Heart left ventricle (tissue), 16 donors: ENCODE measurements at regions not wholly inside any gene's neighbourhood (a gene's known extent, or its start where the extent isn't known, plus 50 kb on each side); places are given as distances from the start of the nearest gene placed in this dataset.

ENCODE experiments used
- ATAC-seq, 4 donors: fragments of 200-7000 bp; cut with Tn5 transposase; one replicate each; pipeline ENCODE4 v1.9.1; 2020 to 2022; ENCODE audit warnings: moderate library complexity in 4 of 4, mild to moderate bottlenecking in 3 of 4, moderate number of reproducible peaks in 1 of 4
- DNase-seq, 5 donors: peaks; one replicate each; pipeline ENCODE4 v3.0.0-alpha.2; 2020
- H3K27ac ChIP-seq, 12 donors: fragments of 200-600 bp; sonication (generic) in 4 of 12; one replicate each; pipeline versions ENCODE4 v1.5.0 to v1.8.0; 2016 to 2022; ENCODE audit warnings: mild to moderate bottlenecking in 2 of 12
- H3K27me3 ChIP-seq, 9 donors: fragments of 200-600 bp; sonication (generic) in 2 of 9; one replicate each; pipeline versions ENCODE4 v1.5.1 to v1.8.0; 2016 to 2022; ENCODE audit warnings: mild to moderate bottlenecking in 3 of 9
- H3K36me3 ChIP-seq, 9 donors: fragments of 200-600 bp; sonication (generic) in 2 of 9; one replicate each; pipeline versions ENCODE4 v1.5.0 to v1.8.0; 2018 to 2022; ENCODE audit warnings: mild to moderate bottlenecking in 2 of 9
- H3K4me1 ChIP-seq, 12 donors: fragments of 200-600 bp; sonication (generic) in 4 of 12; one replicate each; pipeline versions ENCODE4 v1.5.0 to v1.8.0; 2016 to 2022; ENCODE audit warnings: mild to moderate bottlenecking in 3 of 12
- H3K4me3 ChIP-seq, 12 donors: fragments of 200-600 bp; sonication (generic) in 4 of 12; one replicate each; pipeline versions ENCODE4 v1.5.0 to v1.8.0; 2017 to 2022; ENCODE audit warnings: mild to moderate bottlenecking in 9 of 12, moderate library complexity in 4 of 12
- H3K9me3 ChIP-seq, 12 donors: fragments of 200-600 bp; sonication (generic) in 4 of 12; one replicate each; pipeline versions ENCODE4 v1.5.0 to v1.8.0; 2016 to 2022; ENCODE audit warnings: mild to moderate bottlenecking in 1 of 12
- CTCF ChIP-seq, 12 donors: fragments of 200-600 bp; sonication (generic) in 4 of 12; IDR thresholded peaks; one replicate each; pipeline versions ENCODE4 v1.5.0 to v1.8.0; 2018 to 2022; ENCODE audit warnings: antibody characterized with exemption in 12 of 12, mild to moderate bottlenecking in 5 of 12
- POLR2A ChIP-seq, 2 donors: fragments of 450-650 bp; IDR thresholded peaks; one replicate each; pipeline ENCODE4 v1.6.1; 2017; ENCODE audit warnings: antibody characterized with exemption in 2 of 2, mild to moderate bottlenecking in 2 of 2, moderate library complexity in 2 of 2
- WGBS, 4 donors: extraction: QIAGEN DNeasy Blood & Tissue Kit in 2 of 4; methylation state at CpG; one replicate each; pipeline versions ENCODE4 v1.1.5 to v1.1.7; 2013 to 2018; 5-methylcytosine and 5-hydroxymethylcytosine counted together
- intact Hi-C, 10 donors: fragments of 100-400 bp; cut with DNase I; formaldehyde crosslinking; loops; one replicate each; pipeline versions ENCODE4 v1.11.1 to v1.14.2; 2022
- donor health status: ischemic (EF 13 %, LVEDD 7.1; RV severe dilation, severe dysfunction).
- donor health status: healthy with polysubstance abuse.
- donor health status: DM: no; HTN: yes; CAD: no.
- donor health status: DM: no; HTN: no; CAD: no.
- donor health status: ischemic (EF 25% LVEDD 6.9; RV normal size, moderate dysfunction).
- donor health status: ischemic (EF 25% LVEDD 5.7; RV mildly dilated, moderate dysfunction).
- donor health status: healthy.
- donor health status: DM: yes; HTN: yes; CAD: no.
- donor health status: ischemic (EF 35%, LVEDD 5.7; RV mildly dilated, moderate dysfunction).
- donor health status: nonischemic (EF 11% LVEDD 7.7; RV severe dilation, severe dysfunction).
- donor health status: DM: yes; HTN: yes; CAD: no.
- donor health status: PGD.
- donor health status: ischemic (EF 29% LVEDD 5.4; RV normal size, mild dysfunction).
- donor health status: nonischemic (EF 23%, LVEDD 6.1; RV moderate dilation, normal function).

- TF ChIP-seq CTCF (IDR thresholded peaks at IDR 0.05) (no peak), POLR2A (IDR thresholded peaks at IDR 0.05) (no peak)
- Histone ChIP-seq H3K27me3 (no peaks in the 10 kb centered on the region), H3K36me3 (no peaks in the 10 kb centered on the region), H3K4me3 (no peak overlapping the region), H3K27ac (no peak overlapping the region), H3K9me3 (peaks cover 0 to 21% (median 6%) of the 10 kb centered on the region in 12 donors), H3K4me1 (peaks cover 0 to 28% (median 11%) of the 10 kb centered on the region in 12 donors)
- intact Hi-C loops = no loop called here
- DNase-seq (no peak), ATAC-seq (no peak)
- WGBS, 4 donors = 75 to 84% (median 83%) methylated on average over 3 of the region's 3 CpGs
These were observed 127.1 kb upstream of the SMAD3 start for GRCh38 chr15:66938114-66938830.

- ATAC-seq = no peak
- intact Hi-C loops = no loop called here
These were observed 126.4 kb upstream of the SMAD3 start for GRCh38 chr15:66939016-66939415.

GRCh38 chr15:66939451-66940023, 125.9 kb upstream of the SMAD3 start:
- H3K27ac ChIP-seq = no peak overlapping the region
- TF ChIP-seq POLR2A (IDR thresholded peaks at IDR 0.05) (no peak), CTCF (IDR thresholded peaks at IDR 0.05) (no peak)
- H3K4me1 ChIP-seq = peaks cover 0 to 28% (median 11%) of the 10 kb centered on the region in 12 donors
- intact Hi-C loops = loop anchor here in 9 of 10 donors (10.0 kb wide), 2 partner anchors 125 to 895 kb away; partner anchors contain the start of gene SMAD3 (in 1 of the 9)
- DNase-seq = no peak
- peaks cover 0 to 13% (median 0%) of the 10 kb centered on the region in 12 donors for H3K9me3 ChIP-seq
- no peak for ATAC-seq
- H3K36me3 ChIP-seq = no peaks in the 10 kb centered on the region
- WGBS, 4 donors = 91 to 97% (median 92%) methylated on average over 8 of the region's 8 CpGs
- no peak overlapping the region for H3K4me3 ChIP-seq
- no peaks in the 10 kb centered on the region for H3K27me3 ChIP-seq

More at GRCh38 chr15:66939016-66939415, 126.4 kb upstream of the SMAD3 start:
- Histone ChIP-seq H3K4me3 (no peak overlapping the region), H3K27ac (no peak overlapping the region), H3K4me1 (peaks cover 0 to 28% (median 11%) of the 10 kb centered on the region in 12 donors), H3K27me3 (no peaks in the 10 kb centered on the region), H3K9me3 (peaks cover 0 to 13% (median under 1%) of the 10 kb centered on the region in 12 donors), H3K36me3 (no peaks in the 10 kb centered on the region)
- 96 to 98% (median 96%) methylated on average over 3 of the region's 3 CpGs for WGBS, 4 donors
- TF ChIP-seq CTCF (IDR thresholded peaks at IDR 0.05) (no peak), POLR2A (IDR thresholded peaks at IDR 0.05) (no peak)
- no peak for DNase-seq

GRCh38 chr15:66940368-66940767, 125.0 kb upstream of the SMAD3 start:
- H3K27me3 ChIP-seq = no peaks in the 10 kb centered on the region
- peaks cover 0 to 13% (median 0%) of the 10 kb centered on the region in 12 donors for H3K9me3 ChIP-seq
- H3K27ac ChIP-seq = no peak overlapping the region
- intact Hi-C loops = loop anchor here in 9 of 10 donors (10.0 kb wide), 2 partner anchors 124 to 894 kb away; partner anchors contain the start of gene SMAD3 (in 1 of the 9)
- WGBS, 4 donors = 92 to 100% (median 95%) methylated on average over 2 of the region's 2 CpGs
- no peak for ATAC-seq
- no peak overlapping the region for H3K4me3 ChIP-seq
- no peaks in the 10 kb centered on the region for H3K36me3 ChIP-seq
- TF ChIP-seq POLR2A (IDR thresholded peaks at IDR 0.05) (no peak), CTCF (IDR thresholded peaks at IDR 0.05) (no peak)
- DNase-seq = no peak
- H3K4me1 ChIP-seq = peaks cover 0 to 28% (median 11%) of the 10 kb centered on the region in 12 donors
